ENCODE measurements at regions not wholly inside any gene's neighbourhood (a gene's known extent, or its start where the extent isn't known, plus 50 kb on each side); places are given as distances from the start of the nearest gene placed in this dataset.

DNA sequence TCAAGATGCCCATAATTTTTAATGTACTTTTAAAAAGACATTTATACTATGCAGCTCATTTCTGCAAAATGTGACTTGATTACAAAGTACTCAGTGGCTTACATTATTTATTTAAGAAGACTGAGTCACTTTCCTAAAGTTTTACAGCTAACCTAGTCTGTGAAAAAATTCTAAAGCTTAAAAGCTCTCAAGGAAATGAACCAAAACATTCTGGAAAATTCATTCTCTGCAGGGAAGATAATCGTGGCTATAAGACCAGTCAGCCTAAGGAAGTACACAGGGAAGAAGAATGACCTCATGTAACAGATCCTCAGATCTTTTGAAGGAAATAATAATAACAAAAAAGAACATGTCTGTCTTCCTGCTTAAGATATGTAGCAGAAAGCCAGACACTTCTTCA lies 232.1 kb upstream of the STK17B start:
- TF ChIP-seq, protein P1, sequence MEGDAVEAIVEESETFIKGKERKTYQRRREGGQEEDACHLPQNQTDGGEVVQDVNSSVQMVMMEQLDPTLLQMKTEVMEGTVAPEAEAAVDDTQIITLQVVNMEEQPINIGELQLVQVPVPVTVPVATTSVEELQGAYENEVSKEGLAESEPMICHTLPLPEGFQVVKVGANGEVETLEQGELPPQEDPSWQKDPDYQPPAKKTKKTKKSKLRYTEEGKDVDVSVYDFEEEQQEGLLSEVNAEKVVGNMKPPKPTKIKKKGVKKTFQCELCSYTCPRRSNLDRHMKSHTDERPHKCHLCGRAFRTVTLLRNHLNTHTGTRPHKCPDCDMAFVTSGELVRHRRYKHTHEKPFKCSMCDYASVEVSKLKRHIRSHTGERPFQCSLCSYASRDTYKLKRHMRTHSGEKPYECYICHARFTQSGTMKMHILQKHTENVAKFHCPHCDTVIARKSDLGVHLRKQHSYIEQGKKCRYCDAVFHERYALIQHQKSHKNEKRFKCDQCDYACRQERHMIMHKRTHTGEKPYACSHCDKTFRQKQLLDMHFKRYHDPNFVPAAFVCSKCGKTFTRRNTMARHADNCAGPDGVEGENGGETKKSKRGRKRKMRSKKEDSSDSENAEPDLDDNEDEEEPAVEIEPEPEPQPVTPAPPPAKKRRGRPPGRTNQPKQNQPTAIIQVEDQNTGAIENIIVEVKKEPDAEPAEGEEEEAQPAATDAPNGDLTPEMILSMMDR (IDR thresholded peaks at IDR 0.05), result no peak
- no peak for TF ChIP-seq POLR2A (IDR thresholded peaks at IDR 0.05)

Data from adrenal gland (tissue), 5 donors.